Activated CD8-positive, alpha-beta T cell treated with anti-CD3 and anti-CD28 coated beads for 36 hours (primary cell): ENCODE measurements at regions not wholly inside any gene's neighbourhood (a gene's known extent, or its start where the extent isn't known, plus 50 kb on each side); places are given as distances from the start of the nearest gene placed in this dataset.

ENCODE experiments used
- ATAC-seq: fragments of 200-7000 bp; cut with Tn5 transposase; one replicate; pipeline ENCODE4 v1.10.0; 2021; ENCODE audit warnings: mild to moderate bottlenecking, moderate library complexity
- CTCF ChIA-PET: fragments of 350-600 bp; sonication (Branson Sonifier 250); formaldehyde crosslinking; loops from one replicate; lab custom pipeline; 2021; ENCODE audit warnings: antibody characterized with exemption; lab: Charles Lee
- POLR2A ChIA-PET: fragments of 350-600 bp; sonication (Branson Sonifier 250); formaldehyde crosslinking; loops from one replicate; lab custom pipeline; 2021; ENCODE audit warnings: antibody characterized with exemption; lab: Charles Lee
- DNase-seq: peaks from one replicate; pipeline ENCODE4 v3.0.0-alpha.2; 2020
- H3K27ac Mint-ChIP-seq: one replicate; pipeline ENCODE4 v1.8.0; 2021; ENCODE audit warnings: mild to moderate bottlenecking, mixed read lengths
- H3K27me3 Mint-ChIP-seq: one replicate; pipeline ENCODE4 v1.8.0; 2021; ENCODE audit warnings: mixed read lengths
- H3K36me3 Mint-ChIP-seq: one replicate; pipeline ENCODE4 v1.8.0; 2021; ENCODE audit warnings: low read depth, mixed read lengths
- H3K4me1 Mint-ChIP-seq: one replicate; pipeline ENCODE4 v1.8.0; 2021; ENCODE audit warnings: low read depth, mixed read lengths
- H3K4me3 Mint-ChIP-seq: one replicate; pipeline ENCODE4 v1.8.0; 2021; ENCODE audit warnings: mild to moderate bottlenecking, moderate library complexity, mixed read lengths
- H3K9me3 Mint-ChIP-seq: one replicate; pipeline ENCODE4 v1.8.0; 2021; ENCODE audit warnings: mixed read lengths
- CTCF ChIP-seq: fragments of 200-600 bp; IDR thresholded peaks from one replicate; pipeline ENCODE4 v1.8.0; 2022; ENCODE audit warnings: antibody characterized with exemption, mild to moderate bottlenecking
- intact Hi-C: fragments of 100-400 bp; cut with micrococcal nuclease; formaldehyde crosslinking; loops from one replicate; pipeline ENCODE4 v1.10.0; 2022

GRCh38 chr1:221085701-221086375, 206.6 kb downstream of the HLX start:
- no peak overlapping the region for H3K27ac Mint-ChIP-seq
- intact Hi-C loops = no loop called here
- H3K4me3 Mint-ChIP-seq = no peak overlapping the region
- no peak for ATAC-seq
- ChIA-PET POLR2A (no interaction called here), CTCF (no interaction called here)
- H3K27me3 Mint-ChIP-seq = no peaks in the 10 kb centered on the region
- H3K36me3 Mint-ChIP-seq = no peaks in the 10 kb centered on the region
- no peaks in the 10 kb centered on the region for H3K9me3 Mint-ChIP-seq
- TF ChIP-seq CTCF = no peak
- H3K4me1 Mint-ChIP-seq = no peaks in the 10 kb centered on the region
- no peak for DNase-seq

GRCh38 chr1:221087919-221088318, 208.7 kb downstream of the HLX start:
- ATAC-seq (no peak), DNase-seq (no peak)
- ChIA-PET POLR2A (interaction anchor here (0.7 kb wide), 1 partner anchor 13 kb away, joined by 3 read pairs; no protein-coding TSS in a partner anchor), CTCF (no interaction called here)
- no peaks in the 10 kb centered on the region for H3K36me3 Mint-ChIP-seq
- no peaks in the 10 kb centered on the region for H3K9me3 Mint-ChIP-seq
- H3K27me3 Mint-ChIP-seq = no peaks in the 10 kb centered on the region
- no peak overlapping the region for H3K4me3 Mint-ChIP-seq
- no peak overlapping the region for H3K27ac Mint-ChIP-seq
- H3K4me1 Mint-ChIP-seq = no peaks in the 10 kb centered on the region
- no peak for TF ChIP-seq CTCF
- intact Hi-C loops = no loop called here

- Mint-ChIP-seq H3K36me3 (no peaks in the 10 kb centered on the region), H3K27me3 (no peaks in the 10 kb centered on the region), H3K9me3 (no peaks in the 10 kb centered on the region), H3K27ac (no peak overlapping the region), H3K4me1 (no peaks in the 10 kb centered on the region), H3K4me3 (no peak overlapping the region)
- ATAC-seq (no peak), DNase-seq (no peak)
- TF ChIP-seq CTCF = no peak
- POLR2A ChIA-PET = no interaction called here
- intact Hi-C loops = no loop called here
- CTCF ChIA-PET = no interaction called here
Measured at GRCh38 chr1:221089273-221089672, 210.0 kb downstream of the HLX start.

- intact Hi-C loops = no loop called here
- CTCF ChIA-PET = no interaction called here
- H3K27ac Mint-ChIP-seq = no peak overlapping the region
Measured at GRCh38 chr1:221089803-221090202, 210.6 kb downstream of the HLX start.

More at GRCh38 chr1:221089803-221090202, 210.6 kb downstream of the HLX start:
- no peak for TF ChIP-seq CTCF
- ATAC-seq (no peak), DNase-seq (no peak)
- H3K4me3 Mint-ChIP-seq = no peak overlapping the region
- H3K9me3 Mint-ChIP-seq = no peaks in the 10 kb centered on the region
- no peaks in the 10 kb centered on the region for H3K27me3 Mint-ChIP-seq
- H3K36me3 Mint-ChIP-seq = no peaks in the 10 kb centered on the region
- POLR2A ChIA-PET = no interaction called here
- H3K4me1 Mint-ChIP-seq = no peaks in the 10 kb centered on the region
